T-helper 2 cell treated with Interferon-gamma antibody and Interleukin-4, amounts not matched to agents 5 μg/mL and 100 μg/mL, for 36 hours (primary cell): ENCODE measurements at regions not wholly inside any gene's neighbourhood (a gene's known extent, or its start where the extent isn't known, plus 50 kb on each side); places are given as distances from the start of the nearest gene placed in this dataset.

ENCODE experiments used
- DNase-seq: peaks from one replicate; pipeline ENCODE4 v3.0.0; 2021; ENCODE audit warnings: low spot score
- H3K27ac Mint-ChIP-seq: one replicate; pipeline ENCODE4 v1.8.0; 2021; ENCODE audit warnings: mild to moderate bottlenecking, mixed read lengths
- H3K27me3 Mint-ChIP-seq: one replicate; pipeline ENCODE4 v1.8.0; 2021; ENCODE audit warnings: low read depth, mixed read lengths
- H3K36me3 Mint-ChIP-seq: one replicate; pipeline ENCODE4 v1.8.0; 2021; ENCODE audit warnings: low read depth, mixed read lengths
- H3K4me1 Mint-ChIP-seq: one replicate; pipeline ENCODE4 v1.8.0; 2021; ENCODE audit warnings: low read depth, mixed read lengths
- H3K4me3 Mint-ChIP-seq: one replicate; pipeline ENCODE4 v1.8.0; 2022; ENCODE audit warnings: mild to moderate bottlenecking, moderate library complexity, mixed read lengths
- H3K9me3 Mint-ChIP-seq: one replicate; pipeline ENCODE4 v1.8.0; 2021; ENCODE audit warnings: mixed read lengths

DNA sequence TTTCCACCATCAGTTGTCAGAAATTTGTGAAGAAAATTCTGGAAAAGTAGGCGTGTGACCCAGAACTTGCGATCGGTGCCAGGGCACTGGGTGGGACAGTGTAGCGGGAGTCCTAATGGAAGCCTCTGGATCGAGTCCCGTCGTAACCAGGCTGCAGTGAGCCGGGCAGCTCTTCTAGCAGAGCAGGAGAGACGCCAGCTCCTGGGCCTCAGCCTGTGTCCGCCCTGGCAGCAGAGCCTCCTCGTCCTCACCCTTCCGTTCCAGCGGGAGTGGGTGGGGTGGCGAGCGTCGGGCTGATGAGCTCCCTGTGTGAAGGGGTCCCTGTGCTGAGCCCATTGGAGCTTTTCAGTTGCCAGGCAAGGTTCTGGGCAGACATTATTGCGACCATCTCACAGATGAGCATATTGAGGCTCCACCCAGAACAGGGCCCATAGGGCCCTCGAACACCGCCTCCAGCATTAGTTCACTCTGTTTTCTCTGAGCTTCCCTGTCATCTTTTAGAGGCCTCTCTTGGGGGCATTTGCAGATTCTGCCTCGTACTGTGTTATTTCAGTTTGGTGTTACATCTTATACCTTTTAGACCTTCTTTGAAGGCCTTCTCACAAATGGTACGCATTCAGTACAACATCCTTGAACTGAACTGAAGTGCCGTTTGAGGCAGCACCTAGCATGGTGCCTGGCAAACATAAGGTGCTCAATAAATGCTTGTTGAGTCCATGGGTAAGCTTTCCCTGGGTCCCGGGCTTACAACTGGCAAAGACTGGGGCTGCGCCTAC, 207.1 kb upstream of the CIBAR2 start:
- no peak for DNase-seq
- Mint-ChIP-seq H3K36me3 (no peaks in the 10 kb centered on the region), H3K27ac (no peak overlapping the region), H3K4me1 (no peaks in the 10 kb centered on the region), H3K9me3 (no peaks in the 10 kb centered on the region), H3K27me3 (no peaks in the 10 kb centered on the region), H3K4me3 (no peak overlapping the region)

GRCh38 chr16:85319984-85320440, 207.7 kb upstream of the CIBAR2 start:
- Mint-ChIP-seq H3K27me3 (no peaks in the 10 kb centered on the region), H3K9me3 (no peaks in the 10 kb centered on the region), H3K4me1 (no peaks in the 10 kb centered on the region), H3K27ac (no peak overlapping the region), H3K4me3 (no peak overlapping the region), H3K36me3 (no peaks in the 10 kb centered on the region)
- DNase-seq = no peak

GRCh38 chr16:85320677-85321385, 208.6 kb upstream of the CIBAR2 start:
- H3K9me3 Mint-ChIP-seq = no peaks in the 10 kb centered on the region
- H3K36me3 Mint-ChIP-seq = no peaks in the 10 kb centered on the region
- no peak overlapping the region for H3K27ac Mint-ChIP-seq
- no peaks in the 10 kb centered on the region for H3K27me3 Mint-ChIP-seq
- H3K4me1 Mint-ChIP-seq = no peaks in the 10 kb centered on the region
- no peak overlapping the region for H3K4me3 Mint-ChIP-seq
- DNase-seq = no peak

GRCh38 chr16:85321509-85322271, 209.4 kb upstream of the CIBAR2 start:
- no peaks in the 10 kb centered on the region for H3K4me1 Mint-ChIP-seq
- no peaks in the 10 kb centered on the region for H3K36me3 Mint-ChIP-seq
- no peak overlapping the region for H3K4me3 Mint-ChIP-seq
- no peaks in the 10 kb centered on the region for H3K27me3 Mint-ChIP-seq
- no peaks in the 10 kb centered on the region for H3K9me3 Mint-ChIP-seq
- DNase-seq = no peak
- H3K27ac Mint-ChIP-seq = no peak overlapping the region

GRCh38 chr16:85323230-85323960, 211.1 kb upstream of the CIBAR2 start:
- no peak for DNase-seq
- Mint-ChIP-seq H3K9me3 (no peaks in the 10 kb centered on the region), H3K4me3 (no peak overlapping the region), H3K36me3 (no peaks in the 10 kb centered on the region), H3K27me3 (peaks cover 3% of the 10 kb centered on the region), H3K27ac (no peak overlapping the region), H3K4me1 (no peaks in the 10 kb centered on the region)

DNA sequence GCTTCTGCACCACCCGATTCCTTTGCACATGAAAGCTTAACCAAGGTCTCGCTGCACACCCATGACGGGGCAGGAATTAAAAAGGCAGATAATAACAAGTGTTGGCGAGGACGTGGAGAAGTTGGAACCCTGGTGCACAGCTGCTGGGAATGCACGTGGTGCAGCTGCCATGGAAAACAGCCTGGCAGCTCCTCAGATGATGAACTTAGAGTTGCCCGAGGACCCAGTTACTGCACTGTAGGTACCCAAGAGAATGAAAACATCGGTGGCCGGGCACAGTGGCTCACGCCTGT, 211.6 kb upstream of the CIBAR2 start:
- Mint-ChIP-seq H3K4me3 (no peak overlapping the region), H3K27me3 (peaks cover 3% of the 10 kb centered on the region), H3K36me3 (no peaks in the 10 kb centered on the region), H3K27ac (no peak overlapping the region), H3K9me3 (no peaks in the 10 kb centered on the region), H3K4me1 (no peaks in the 10 kb centered on the region)
- DNase-seq = no peak

DNA sequence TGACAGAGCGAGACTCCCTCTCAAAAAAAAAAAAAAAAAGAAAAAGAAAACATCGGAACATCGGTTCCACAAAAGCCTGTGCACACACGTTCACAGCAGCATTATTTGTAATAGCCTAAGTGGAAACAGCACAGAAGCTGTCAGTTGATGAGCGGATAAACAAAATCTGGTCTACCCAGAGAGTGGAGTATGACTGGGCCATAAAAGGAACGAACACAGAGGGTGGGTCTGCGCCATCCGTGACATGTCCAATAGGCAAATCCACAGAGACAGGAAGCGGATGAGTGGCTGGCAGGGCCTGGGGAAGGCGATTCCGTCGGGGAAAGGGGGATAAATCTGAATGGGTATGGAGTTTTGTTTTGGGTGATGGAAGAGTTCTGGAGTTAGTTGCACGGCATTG, 212.2 kb upstream of the CIBAR2 start:
- Mint-ChIP-seq H3K4me3 (no peak overlapping the region), H3K36me3 (no peaks in the 10 kb centered on the region), H3K27me3 (peaks cover 6% of the 10 kb centered on the region), H3K4me1 (no peaks in the 10 kb centered on the region), H3K9me3 (no peaks in the 10 kb centered on the region), H3K27ac (no peak overlapping the region)
- DNase-seq = no peak

DNA sequence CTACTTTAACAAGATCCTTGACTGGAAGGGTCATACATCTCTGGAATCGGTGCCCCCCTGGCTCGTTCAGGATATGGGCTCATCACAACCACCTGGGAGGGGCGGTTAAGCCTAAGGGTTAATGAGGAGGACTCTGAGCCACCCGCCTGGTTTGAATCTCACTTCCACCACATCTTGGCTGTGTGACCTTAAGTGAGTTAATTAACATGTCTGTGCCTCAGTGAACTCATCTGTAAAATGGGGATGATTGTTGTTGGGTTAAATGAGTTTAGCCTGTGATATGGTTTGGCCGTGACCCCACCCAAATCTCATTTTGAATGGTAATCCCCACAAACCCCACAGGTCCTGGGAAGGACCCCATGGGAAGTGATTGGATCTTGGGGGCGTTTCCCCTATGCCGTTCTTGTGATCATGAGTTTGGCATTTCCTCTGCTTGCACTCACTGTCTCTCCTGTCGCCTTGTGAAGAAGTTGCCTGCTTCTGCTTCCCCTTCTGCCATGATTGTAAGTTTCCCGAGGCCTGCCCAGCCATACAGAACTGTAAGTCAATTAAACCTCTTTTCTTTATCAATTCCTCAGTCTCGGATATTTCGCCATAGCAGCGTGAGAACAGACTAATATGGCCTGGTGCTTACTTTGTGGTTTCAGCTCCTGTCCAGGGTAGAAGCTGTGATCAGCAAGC, 214.0 kb upstream of the CIBAR2 start:
- peaks cover 12% of the 10 kb centered on the region for H3K27me3 Mint-ChIP-seq
- no peak overlapping the region for H3K27ac Mint-ChIP-seq
- H3K36me3 Mint-ChIP-seq = no peaks in the 10 kb centered on the region
- H3K4me3 Mint-ChIP-seq = no peak overlapping the region
- H3K9me3 Mint-ChIP-seq = no peaks in the 10 kb centered on the region
- no peak for DNase-seq
- H3K4me1 Mint-ChIP-seq = peaks cover 2% of the 10 kb centered on the region

DNA sequence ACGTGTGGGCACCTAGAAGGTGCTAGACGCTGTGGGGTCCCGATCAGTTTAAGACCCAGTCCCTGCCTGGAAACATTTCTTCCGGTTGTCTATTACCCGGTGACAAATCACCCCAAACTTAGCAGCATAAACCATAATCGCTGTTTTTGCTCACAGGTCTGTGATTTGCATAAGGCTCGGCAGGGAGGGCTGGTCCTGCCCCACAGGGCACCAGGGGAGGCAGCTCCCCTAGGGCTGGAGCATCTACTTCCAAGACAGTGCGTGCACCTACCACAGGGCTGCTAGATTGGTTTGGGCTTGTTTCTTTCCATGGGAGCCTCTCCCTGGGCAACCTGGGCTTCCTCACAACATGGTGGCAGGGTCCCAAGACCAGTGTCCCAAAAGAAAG, 214.5 kb upstream of the CIBAR2 start:
- Mint-ChIP-seq H3K9me3 (no peaks in the 10 kb centered on the region), H3K27ac (no peak overlapping the region), H3K4me3 (no peak overlapping the region)

GRCh38 chr16:85327731-85328675, 215.7 kb upstream of the CIBAR2 start:
- no peak overlapping the region for H3K4me3 Mint-ChIP-seq
- DNase-seq = no peak
- H3K27ac Mint-ChIP-seq = no peak overlapping the region
- peaks cover 2% of the 10 kb centered on the region for H3K4me1 Mint-ChIP-seq
- H3K27me3 Mint-ChIP-seq = peaks cover 12% of the 10 kb centered on the region
- no peaks in the 10 kb centered on the region for H3K9me3 Mint-ChIP-seq
- no peaks in the 10 kb centered on the region for H3K36me3 Mint-ChIP-seq

More for the DNA sequence above, 214.5 kb upstream of the CIBAR2 start:
- Mint-ChIP-seq H3K4me1 (peaks cover 2% of the 10 kb centered on the region), H3K27me3 (peaks cover 12% of the 10 kb centered on the region), H3K36me3 (no peaks in the 10 kb centered on the region)
- no peak for DNase-seq

DNA sequence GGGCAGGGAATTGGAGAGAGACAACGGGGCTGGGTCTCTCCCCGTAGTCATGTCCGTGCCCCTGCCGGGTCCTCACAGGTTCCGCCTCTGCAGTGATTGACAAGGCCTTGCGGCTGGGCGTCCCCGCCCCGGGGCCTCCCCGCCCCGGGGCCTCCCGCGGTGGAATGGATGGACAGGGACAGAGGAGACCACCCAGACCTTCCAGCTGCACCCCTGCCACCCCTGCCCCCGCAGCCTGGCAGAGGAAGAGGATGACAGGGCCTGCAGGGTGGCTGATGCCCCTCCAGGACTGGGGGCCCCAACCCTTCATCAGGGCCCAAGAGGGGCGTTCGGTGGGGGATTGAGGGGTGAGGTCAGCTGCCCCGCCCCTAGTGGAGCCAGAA, 216.4 kb upstream of the CIBAR2 start:
- peaks cover 2% of the 10 kb centered on the region for H3K4me1 Mint-ChIP-seq
- H3K27me3 Mint-ChIP-seq = peaks cover 12% of the 10 kb centered on the region
- H3K27ac Mint-ChIP-seq = no peak overlapping the region
- H3K36me3 Mint-ChIP-seq = no peaks in the 10 kb centered on the region
- H3K4me3 Mint-ChIP-seq = no peak overlapping the region
- DNase-seq = no peak
- no peaks in the 10 kb centered on the region for H3K9me3 Mint-ChIP-seq

- Mint-ChIP-seq H3K4me1 (peaks cover 2% of the 10 kb centered on the region), H3K4me3 (no peak overlapping the region), H3K27me3 (peaks cover 12% of the 10 kb centered on the region), H3K36me3 (no peaks in the 10 kb centered on the region), H3K9me3 (no peaks in the 10 kb centered on the region), H3K27ac (no peak overlapping the region)
- DNase-seq = no peak
Measured at GRCh38 chr16:85329059-85329812, 217.0 kb upstream of the CIBAR2 start.
